ENCODE measurements at regions not wholly inside any gene's neighbourhood (a gene's known extent, or its start where the extent isn't known, plus 50 kb on each side); places are given as distances from the start of the nearest gene placed in this dataset.

DNA sequence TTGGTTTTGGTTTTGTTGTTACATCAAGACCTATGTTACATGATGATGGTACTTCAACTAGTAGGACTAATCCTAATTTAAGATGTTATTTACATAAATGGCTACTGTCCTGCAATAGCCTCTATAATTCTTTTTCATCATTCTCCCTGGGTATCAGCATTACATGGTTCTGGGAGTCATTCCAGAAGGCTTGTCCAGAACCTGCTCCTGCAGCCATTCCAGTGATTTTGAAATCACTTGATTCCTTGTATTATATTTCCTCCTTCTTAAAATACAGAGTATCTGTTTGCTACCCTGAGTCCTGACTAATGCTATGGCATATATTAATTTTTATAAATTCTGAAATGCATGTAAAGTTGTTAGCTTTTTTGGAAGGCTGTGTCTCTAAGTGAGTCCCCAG is 400.5 kb upstream of the MEIS1 start:
- no peak for TF ChIP-seq POLR2A (IDR thresholded peaks at IDR 0.05)
- TF ChIP-seq, protein P1, sequence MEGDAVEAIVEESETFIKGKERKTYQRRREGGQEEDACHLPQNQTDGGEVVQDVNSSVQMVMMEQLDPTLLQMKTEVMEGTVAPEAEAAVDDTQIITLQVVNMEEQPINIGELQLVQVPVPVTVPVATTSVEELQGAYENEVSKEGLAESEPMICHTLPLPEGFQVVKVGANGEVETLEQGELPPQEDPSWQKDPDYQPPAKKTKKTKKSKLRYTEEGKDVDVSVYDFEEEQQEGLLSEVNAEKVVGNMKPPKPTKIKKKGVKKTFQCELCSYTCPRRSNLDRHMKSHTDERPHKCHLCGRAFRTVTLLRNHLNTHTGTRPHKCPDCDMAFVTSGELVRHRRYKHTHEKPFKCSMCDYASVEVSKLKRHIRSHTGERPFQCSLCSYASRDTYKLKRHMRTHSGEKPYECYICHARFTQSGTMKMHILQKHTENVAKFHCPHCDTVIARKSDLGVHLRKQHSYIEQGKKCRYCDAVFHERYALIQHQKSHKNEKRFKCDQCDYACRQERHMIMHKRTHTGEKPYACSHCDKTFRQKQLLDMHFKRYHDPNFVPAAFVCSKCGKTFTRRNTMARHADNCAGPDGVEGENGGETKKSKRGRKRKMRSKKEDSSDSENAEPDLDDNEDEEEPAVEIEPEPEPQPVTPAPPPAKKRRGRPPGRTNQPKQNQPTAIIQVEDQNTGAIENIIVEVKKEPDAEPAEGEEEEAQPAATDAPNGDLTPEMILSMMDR (IDR thresholded peaks at IDR 0.05) = no peak
